HG03045 (cell line): ENCODE measurements at regions not wholly inside any gene's neighbourhood (a gene's known extent, or its start where the extent isn't known, plus 50 kb on each side); places are given as distances from the start of the nearest gene placed in this dataset.

Experiments
- ATAC-seq: cut with Tn5 transposase; IDR thresholded peaks from one replicate; pipeline ENCODE4 v1.9.1; 2021; ENCODE audit warnings: mild to moderate bottlenecking, moderate library complexity; ENCODE audit not compliant: unreplicated experiment

DNA sequence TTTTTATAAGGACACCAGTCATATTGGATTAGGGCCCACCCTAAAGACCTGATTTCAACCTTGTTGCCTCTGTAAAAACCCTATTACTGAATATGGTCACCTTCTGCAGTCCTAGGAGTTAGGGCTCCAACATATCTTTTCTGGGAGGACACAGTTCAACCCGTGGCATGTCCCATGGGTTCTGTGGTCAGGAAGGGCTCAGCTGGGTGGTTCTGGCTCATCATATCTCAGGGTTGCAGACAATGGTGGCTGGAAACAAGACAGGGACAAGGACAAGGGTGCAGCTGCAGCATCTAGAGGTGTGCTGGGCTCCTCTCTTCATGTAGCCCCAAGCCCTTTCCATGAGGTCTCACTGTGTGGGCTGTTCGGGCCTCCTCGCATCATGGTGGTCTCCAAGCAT is 63.1 kb upstream of the FOXF1 start:
- no peak for ATAC-seq

DNA sequence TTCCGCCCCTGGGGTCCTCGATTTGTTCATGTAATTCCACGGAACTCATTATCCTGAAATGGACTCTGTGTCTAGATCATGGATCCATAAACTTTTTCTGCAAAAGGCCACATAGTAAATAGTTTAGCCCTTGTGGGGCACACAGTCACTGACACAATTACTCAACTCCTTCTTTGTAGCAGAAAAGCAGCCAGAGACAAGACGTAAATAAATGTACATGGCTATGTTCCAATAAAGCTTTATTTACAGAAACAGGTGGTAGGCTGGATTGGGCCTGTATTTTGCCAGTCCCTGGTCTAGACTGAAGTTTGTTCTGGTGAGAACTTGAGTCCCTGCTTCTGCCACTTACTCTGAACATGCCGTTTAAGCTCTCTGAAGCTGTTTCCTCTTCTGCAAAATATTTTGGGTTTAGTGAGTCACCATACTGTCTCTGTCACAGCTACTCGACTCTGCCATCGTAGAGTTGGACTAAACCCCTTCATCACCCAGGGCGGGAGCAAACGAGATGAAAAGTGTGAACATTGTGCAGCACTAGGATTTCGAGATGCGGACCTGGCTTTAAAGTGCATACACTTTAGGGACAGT is 61.9 kb upstream of the FOXF1 start:
- no peak for ATAC-seq

DNA sequence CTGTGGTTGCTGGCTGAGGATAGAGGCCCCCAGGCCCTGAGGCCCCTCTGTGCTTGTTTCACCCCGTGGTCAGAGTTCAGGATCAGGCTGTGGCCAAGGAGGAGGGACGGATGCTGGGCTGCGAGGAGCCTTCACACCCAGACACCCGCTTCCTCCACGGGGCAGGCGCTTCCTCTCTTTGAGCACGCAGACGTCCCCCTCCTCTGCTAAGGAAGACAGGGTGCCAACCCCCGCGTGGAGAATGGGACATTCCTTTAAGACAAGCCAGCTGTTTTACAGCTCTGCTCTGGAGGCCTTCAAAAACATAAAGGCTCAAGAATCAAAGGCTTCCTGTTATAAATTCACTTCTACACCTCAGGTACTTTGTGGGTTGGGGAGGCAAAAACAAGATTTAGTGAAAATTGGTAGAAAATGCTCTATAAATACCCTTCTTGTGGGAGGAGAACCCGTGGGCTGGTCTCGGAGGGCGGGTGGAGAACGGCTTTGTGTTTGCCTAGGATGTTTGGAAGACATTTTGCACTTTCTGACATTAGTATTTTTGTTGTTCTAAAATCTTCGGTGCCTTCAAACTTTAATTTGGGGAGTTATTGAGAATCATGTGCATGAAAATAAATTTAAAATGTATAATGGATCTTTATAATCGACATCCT is 60.8 kb upstream of the FOXF1 start:
- no peak for ATAC-seq

DNA sequence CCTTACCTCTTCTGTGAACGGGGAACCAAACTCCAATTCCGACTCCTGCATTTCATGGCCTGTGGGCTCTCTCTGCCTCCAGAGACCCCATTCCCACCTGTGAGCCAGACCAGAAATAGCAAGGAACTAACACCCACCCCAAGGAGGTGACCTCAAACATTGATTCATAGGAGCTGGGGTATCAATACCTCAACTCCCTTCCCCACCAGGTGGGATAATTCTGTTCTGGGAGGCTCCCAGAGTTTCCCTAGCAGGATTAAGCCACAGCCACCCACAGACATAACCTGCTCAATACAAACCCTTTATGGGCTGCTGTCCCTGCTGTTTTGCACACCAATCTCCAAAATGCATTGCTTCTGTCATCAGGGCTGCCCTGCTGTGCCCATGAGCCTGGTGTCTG is 59.6 kb upstream of the FOXF1 start:
- no peak for ATAC-seq

DNA sequence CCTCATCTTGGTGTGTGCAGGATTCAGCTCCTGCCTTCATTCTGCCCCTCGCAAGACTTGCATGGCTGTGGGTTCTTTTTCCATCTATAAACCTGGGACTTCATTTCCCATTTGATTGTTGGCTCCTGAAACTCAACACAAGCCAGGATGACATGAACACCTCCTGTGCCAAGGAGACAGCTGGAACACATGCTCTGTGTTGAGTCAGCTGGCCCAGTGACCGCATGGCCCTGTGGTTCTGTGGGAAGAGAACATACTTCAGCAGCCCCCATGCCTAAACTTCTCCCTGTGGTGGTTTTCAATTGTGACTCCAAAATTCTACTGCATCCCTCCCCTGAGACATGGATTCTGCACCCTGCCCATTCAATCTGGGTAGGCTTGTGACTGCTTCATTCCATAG is 57.9 kb upstream of the FOXF1 start:
- ATAC-seq = no peak

DNA sequence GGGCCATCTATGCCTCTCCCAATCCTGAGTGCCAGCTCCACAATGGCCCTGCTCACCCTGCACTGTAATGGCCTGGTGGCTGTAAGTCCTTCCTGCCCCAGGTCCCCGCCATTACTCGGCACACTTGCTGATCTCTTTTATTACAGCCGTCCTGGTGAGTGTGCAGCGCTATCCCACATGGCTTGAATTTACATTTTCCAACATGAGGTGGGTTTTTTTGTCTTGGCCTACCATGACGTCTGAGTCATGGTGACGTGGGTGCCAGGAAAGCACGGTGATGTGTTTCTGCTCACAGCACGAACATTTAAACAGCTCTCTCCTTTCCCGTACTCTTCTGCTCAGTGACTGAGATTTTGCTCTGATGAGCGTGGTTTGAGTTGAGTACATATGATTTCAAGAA is 55.2 kb upstream of the FOXF1 start:
- ATAC-seq = no peak

DNA sequence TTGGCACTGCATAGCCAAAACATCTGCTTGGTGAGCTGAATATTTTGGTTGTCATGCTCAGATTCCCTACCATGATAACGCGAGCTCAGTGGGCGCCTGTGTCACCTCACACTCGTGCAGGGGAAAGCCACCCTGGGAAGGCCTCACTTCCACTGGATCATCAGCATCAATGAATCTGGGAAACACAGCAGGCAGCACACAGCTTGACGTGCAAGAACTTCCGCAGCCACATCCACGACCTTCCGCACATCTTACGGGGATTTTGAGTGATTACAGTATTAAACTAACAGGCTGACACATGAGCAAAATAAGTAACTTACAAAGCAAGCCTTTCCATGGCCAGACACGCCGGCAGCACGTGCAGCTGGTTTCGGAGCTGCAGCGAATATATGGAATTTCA is 54.7 kb upstream of the FOXF1 start:
- ATAC-seq = no peak

DNA sequence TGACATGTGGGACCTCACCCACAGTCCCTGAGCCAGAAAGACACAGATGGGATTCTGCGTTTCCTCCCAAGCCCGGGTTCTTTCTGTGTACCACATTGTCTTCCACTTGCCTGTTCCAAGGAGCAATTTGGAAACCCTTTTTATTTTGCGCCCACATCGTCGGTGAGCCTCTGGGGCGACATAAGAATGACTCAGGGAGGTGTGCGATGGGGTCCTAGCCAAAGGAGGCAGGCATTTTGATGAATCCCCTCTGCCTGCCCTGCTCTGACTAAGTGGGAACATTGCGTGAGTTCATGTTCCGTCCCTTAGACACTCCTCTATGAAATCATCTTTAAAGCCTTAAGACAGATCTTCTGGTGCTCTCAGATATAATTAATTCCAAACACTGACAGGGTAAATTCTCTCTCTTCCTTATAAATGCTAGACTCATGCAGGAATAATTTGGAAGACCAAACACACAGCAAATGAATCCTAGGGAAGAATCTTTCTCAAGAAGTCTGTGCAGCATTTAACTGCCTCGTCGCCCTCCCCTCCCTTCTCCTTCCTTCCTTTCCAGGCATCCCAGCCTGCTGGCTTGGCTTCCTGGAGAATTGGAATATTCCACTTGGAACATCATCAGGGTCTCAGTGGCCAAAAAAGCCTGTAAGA is 52.7 kb upstream of the FOXF1 start:
- ATAC-seq = no peak

DNA sequence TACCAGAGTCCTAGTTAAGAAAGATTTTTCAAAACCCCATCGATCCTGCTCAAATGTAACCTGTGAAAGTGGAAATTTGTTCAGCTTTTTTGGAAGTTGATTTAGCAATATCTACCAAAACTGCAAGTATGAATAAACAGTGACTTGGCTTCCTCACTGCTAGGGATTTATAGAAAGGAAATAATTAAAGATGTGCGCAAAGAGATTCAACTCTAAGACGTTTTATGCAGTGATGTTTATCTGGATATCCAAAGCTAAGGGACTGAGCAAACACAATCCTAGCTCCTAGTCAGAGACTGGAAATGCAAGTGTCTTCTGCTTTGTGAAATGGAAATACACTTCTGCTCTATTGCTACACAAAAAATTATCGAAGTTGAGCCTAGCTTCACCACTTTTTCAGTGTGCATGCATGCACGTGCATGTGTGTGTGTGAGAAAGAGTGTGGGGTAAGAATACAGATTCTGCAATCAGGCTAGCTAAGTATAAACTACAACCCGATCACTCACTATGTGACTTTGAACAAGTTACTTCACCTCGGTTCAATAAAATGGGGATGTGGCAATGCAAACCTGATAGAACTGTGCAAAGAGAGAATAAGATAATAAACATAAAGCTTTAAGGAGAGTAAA is 52.1 kb upstream of the FOXF1 start:
- ATAC-seq = no peak

DNA sequence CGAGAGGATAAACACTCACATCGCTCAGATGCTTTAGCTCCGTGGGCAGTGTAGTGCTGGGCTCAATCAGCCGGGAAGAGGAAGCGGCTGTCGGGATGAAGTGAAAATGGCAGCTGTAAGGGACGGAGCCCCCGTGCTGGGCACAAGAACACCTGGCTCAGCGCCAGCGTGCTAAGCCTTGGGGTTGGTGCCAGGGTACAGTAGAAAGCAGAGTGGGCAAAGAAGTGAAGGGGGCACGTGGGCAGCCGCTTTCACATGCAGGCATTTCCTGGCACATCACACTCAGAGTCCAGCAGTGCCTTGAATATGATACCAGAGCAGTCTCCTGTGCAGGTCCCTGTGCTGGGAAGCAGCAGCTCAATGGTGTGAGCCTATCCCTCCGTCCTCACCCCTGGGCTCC is 51.1 kb upstream of the FOXF1 start:
- no peak for ATAC-seq
